ENCODE measurements at regions not wholly inside any gene's neighbourhood (a gene's known extent, or its start where the extent isn't known, plus 50 kb on each side); places are given as distances from the start of the nearest gene placed in this dataset.
"Not testable (repeated sequence)": the region's sequence is repeated elsewhere in the genome, so short reads cannot be mapped to it uniquely, and the experiment has no call there.

- DNase-seq (ENCODE audit: low spot score): no peak
Measured at GRCh38 chr13:105692769-105693168, 842.7 kb downstream of the EFNB2 start.

DNA sequence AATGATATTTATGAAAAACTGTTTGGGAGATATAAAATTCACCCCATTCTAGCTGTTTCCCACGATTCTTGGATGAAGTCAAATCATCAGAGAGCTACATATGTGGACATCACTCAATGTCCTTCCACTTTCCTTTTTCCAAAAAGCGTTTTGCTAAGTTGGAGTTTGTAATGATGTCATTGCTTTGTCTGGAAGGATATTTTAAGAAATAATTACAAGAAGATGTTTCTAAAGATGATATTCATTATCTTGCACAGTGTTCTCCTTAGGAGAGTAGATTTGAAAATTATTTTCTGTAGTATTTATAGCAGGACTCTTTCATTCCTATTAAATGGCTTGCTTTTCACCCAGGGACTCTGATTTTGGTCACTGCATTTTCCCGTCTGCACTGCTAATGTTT lies 851.2 kb downstream of the EFNB2 start:
- no peak for DNase-seq (ENCODE audit: low spot score)

GRCh38 chr13:105679838-105680237 lies 855.6 kb downstream of the EFNB2 start:
- no peak for DNase-seq (ENCODE audit: low spot score)

- no peak for DNase-seq (ENCODE audit: low spot score)
Measured at GRCh38 chr13:105678072-105678471, 857.4 kb downstream of the EFNB2 start.

DNA sequence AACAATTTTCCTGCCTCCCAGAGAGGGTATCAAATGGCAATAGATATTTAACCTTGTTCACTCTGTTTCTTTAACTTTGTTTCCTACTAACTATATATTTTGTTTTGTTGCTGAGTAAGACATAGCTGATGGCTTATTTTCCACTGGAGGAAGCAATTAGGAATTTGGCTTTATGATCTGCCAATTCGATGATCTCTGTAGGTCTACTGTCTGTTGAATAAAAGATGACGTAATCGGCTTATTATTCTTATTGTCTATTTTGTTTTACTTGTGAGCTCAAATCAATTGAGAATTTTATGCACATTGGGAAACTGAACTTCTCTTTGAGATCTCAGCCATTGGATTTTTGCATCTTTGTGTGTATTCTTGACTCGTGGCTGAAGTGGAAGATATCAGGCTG lies 862.6 kb downstream of the EFNB2 start:
- DNase-seq (ENCODE audit: low spot score): no peak

DNA sequence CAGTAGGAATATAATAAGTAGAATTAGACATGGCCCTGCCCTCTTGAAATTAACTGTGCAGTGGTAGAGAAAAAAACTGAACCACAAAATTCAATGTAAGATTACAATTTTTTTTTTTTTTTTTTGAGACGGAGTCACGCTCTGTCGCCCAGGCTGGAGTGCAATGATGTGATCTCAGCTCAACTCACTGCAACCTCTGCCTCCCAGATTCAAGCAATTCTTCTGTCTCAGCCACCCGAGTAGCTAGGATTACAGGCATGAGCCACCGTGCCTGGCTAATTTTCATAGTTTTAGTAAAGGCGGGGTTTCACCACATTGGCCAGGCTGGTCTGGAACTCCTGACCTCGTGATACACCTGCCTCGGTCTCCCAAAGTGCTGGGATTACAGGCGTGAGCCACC lies 864.3 kb downstream of the EFNB2 start:
- DNase-seq (ENCODE audit: low spot score): not testable (repeated sequence)

DNA sequence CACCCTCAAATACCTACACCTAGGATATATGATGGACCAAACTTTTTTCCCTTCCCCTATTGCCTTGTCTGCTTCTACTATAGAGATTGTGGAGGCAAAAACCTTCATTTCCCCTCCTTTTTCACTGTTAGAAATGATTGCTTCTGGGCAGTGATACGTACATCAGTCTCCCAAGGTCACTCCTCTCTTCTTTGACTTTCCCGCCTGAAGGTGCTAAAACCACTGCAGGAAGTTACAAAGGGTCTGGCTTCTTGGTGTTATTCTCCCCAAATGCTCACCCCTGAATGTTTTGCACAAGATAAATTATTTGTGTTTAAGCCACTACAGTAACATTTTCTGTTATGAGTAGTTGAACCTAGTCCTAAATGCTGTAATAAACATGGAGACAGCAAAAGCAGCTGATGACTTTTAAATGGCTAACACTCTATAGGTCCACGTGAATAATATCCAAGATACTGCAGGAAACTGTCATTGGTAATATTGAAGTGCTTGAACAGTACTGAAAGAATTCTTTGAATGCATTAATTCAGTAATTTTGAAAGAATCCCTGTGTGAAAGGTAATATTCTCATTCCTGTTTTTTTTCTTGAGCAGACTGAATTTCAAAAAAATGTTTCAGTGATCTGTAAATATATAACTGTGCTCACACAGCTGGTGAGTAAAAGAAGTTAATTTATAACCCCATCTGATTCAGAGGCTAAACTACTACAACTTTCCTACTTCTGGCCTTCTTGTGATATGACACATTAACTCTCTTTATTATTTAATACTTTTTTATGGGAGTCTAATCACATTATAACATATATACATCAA lies 865.1 kb downstream of the EFNB2 start:
- DNase-seq (ENCODE audit: low spot score): no peak

DNA sequence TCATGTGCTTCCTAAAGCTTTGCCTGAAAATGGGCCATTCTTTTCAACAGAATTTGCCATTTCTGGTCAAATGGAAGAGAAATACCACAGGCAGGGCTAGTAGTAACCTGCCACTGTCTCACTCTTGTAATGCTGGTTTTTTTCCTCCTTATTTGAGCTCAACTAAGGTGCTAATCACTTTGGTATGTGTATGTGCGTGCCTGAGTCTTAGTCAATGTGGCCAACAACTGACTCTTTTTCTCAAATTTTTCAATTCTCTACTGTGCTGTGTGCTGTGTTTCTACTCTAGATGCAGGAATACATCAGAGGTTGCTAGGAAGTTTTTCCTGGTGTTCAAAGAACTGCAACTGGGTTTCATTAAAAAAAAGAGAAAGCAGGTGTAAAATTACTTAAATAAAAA lies 870.2 kb downstream of the EFNB2 start:
- no peak for DNase-seq (ENCODE audit: low spot score)

DNA sequence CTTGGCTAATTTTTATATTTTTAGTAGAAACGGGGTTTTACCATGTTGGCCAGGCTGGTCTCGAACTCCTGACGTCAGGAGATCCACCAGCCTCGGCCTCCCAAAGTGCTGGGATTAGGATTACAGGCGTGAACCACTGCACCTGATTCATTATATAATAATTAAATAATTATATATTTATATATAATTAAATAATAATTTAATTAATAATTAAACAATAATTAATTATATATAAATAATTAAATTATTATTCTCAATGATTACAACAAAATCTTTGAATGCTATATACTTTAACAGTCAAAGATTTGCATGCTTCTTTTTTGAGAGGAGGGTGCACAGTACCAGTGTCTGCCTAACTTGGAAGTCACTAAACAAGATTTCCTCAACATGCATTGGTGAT lies 872.3 kb downstream of the EFNB2 start:
- DNase-seq (ENCODE audit: low spot score): no peak

- no peak for DNase-seq (ENCODE audit: low spot score)
Measured at GRCh38 chr13:105660561-105660960, 874.9 kb downstream of the EFNB2 start.

- DNase-seq (ENCODE audit: low spot score): no peak
Measured at GRCh38 chr13:105658431-105658830, 877.0 kb downstream of the EFNB2 start.

- no peak for DNase-seq (ENCODE audit: low spot score)
Measured at GRCh38 chr13:105655046-105655445, 880.4 kb downstream of the EFNB2 start.

DNA sequence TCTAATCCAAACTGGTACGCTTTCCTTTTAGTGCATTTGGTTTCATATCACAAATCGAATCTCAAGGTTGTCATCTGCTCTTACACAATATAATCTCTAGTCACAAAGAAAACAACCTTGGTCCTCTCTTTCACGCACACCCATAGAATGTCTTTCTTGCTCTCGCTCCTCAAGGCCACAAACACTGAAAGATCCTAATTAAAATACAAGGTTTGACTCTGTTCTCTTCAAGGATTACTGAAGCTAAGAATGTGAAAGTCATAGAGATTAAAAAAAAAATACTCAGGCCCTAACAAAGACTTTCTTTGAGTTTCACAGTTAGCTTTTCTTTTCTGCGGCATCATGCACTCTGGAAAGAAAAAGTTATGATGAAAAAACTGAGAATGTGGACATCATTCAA lies 891.5 kb downstream of the EFNB2 start:
- DNase-seq (ENCODE audit: low spot score): no peak

- DNase-seq (ENCODE audit: low spot score): no peak
Measured at GRCh38 chr13:105642511-105642958, 892.9 kb downstream of the EFNB2 start.

- DNase-seq (ENCODE audit: low spot score): no peak
Measured at GRCh38 chr13:105641121-105641520, 894.3 kb downstream of the EFNB2 start.

DNA sequence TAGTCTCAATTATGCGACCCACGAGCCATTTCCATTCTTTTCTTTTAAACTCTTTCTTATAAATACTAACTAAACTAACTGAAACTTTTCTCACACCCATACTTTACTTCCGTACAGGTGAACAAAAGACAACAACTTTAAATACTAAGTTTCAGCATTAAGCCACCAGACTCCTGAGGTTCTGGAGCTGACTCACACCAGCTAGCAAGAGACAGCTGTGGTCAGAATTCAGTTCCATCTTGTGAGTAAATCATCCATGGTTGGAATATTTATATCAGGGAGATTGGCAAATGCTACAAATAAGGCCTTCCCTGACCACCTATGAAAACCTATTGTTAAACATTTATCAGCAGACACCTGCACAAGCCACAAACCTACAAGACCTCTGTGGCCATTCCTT lies 897.0 kb downstream of the EFNB2 start:
- DNase-seq (ENCODE audit: low spot score): no peak

- no peak for DNase-seq (ENCODE audit: low spot score)
Measured at GRCh38 chr13:105634059-105634458, 901.4 kb downstream of the EFNB2 start.

GRCh38 chr13:105630431-105630830 lies 905.0 kb downstream of the EFNB2 start:
- no peak for DNase-seq (ENCODE audit: low spot score)

- DNase-seq (ENCODE audit: low spot score): peak; percentile 5
Measured at GRCh38 chr13:105627270-105627669, 908.2 kb downstream of the EFNB2 start.

GRCh38 chr13:105625691-105626090 lies 909.8 kb downstream of the EFNB2 start:
- DNase-seq (ENCODE audit: low spot score): no peak

GRCh38 chr13:105616333-105617075 lies 919.0 kb downstream of the EFNB2 start:
- DNase-seq (ENCODE audit: low spot score): no peak

DNA sequence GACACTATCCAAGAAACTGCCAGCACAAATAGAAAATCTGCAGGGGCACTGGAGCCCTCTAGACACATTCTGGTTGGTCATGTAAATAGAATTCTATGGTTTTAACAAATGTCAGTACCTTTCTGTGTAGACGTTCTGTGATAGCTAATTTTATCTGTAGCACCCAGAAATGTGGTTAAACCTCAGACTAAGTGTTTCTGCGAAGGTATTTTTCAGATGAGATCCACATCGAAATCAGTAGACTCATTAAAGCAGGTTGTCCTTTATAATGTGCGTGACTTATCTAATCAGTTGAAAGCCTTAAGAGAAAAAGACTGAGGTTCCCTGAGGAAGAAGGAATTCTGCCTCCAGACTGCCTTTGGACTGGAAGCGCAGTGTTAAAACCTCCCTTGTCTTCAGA lies 922.9 kb downstream of the EFNB2 start:
- DNase-seq (ENCODE audit: low spot score): no peak

DNA sequence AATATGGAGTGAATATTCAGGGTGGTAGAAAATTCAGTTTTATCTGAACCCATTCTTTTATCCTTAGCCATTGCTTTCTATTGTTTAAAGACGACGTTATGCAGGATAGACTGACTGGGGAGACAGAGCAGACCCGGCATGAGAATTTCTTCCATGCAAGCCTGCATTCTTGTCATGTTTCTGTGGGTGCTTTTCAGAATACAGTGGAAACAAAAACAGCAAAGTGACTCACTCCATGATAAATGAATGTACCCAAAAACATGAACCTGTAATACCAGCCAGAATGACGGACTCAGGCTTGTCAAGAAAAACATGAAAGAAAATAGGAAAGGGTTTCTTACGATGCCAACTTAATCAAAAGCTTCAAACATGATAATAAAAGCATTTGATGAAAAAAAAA lies 924.0 kb downstream of the EFNB2 start:
- DNase-seq (ENCODE audit: low spot score): no peak
